NCI-H345 treated with DMSO at 0.1 percent for 48 hours (cell line): ENCODE measurements at regions not wholly inside any gene's neighbourhood (a gene's known extent, or its start where the extent isn't known, plus 50 kb on each side); places are given as distances from the start of the nearest gene placed in this dataset.
"Not testable (repeated sequence)": the region's sequence is repeated elsewhere in the genome, so short reads cannot be mapped to it uniquely, and the experiment has no call there.

Experiments
- DNase-seq: peaks from one replicate; lab custom pipeline; 2025; ENCODE audit not compliant: unreplicated experiment; lab: John Stamatoyannopoulos, UW

DNA sequence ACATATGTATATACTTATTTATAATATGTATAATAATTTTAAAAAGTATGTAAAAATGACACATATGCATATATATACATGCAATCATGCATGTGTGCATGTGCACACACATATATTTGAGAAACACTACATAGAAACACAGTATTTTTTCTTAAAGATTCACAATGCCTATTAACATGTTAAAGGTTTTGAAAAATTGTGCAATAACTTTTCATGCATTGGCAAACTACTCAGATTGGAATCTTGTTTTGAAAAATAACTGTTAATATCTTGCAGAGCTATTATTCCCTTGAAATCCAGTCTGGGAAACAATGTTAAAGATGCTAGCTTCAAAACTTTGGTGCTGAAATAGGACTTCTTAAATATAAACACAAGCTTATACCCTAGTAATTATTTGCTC, 256.2 kb upstream of the P2RY1 start:
- DNase-seq, result no peak

DNA sequence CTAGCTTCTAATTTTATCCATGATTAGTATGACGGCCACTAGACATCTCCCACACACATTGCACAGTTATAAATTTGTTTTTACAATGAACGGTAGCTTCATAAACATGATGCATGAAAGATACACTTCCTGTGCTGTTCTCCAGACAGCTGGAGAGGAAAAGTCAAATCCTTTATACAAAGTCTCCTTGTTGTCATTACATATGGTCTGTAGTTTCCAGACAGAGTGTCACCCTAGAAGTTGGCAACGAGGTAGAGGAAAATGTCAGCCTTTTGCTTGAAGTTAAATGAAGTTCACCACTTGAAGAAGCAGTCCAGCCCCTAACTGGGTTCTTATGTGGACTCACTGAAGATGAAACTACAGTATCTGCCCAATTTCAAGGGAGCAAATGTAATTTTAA, 253.0 kb upstream of the P2RY1 start:
- DNase-seq, result no peak

DNA sequence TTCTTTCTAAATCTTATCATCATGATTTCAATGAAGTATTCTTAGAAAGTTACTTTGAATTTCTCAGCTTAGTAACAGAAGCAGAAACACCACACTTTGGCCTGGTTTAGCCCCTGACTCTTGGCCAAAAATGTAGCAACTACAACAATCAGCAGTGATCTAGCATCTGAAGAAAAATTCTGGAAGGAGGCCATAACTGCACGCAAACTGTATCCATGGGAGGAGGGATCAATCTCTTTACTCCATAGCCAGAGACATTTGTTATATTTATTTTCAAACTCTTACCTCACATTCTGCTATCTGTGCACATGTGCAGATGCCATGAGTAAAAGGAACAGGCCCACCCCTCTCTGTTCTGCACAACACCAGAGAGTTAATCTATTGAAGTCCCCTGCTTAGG, 251.0 kb upstream of the P2RY1 start:
- no peak for DNase-seq

DNA sequence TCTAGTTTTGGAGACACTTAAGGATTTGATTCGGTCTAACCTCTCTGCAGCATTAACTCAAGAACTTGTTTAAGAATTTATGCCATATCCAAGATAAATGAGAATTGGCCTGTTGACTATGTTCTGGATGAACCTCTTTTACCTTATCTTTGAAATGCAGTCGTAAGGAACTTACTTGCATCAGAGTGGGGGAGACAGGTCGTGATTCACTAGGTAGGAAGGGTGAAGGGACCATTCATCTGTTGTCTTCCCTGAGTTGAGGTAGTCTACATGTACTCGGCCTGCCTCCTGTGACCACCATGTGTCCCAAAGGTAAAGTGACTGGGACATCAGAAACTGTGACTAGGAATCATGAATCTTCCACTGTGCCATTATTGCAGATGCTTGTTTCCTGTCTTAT, 248.0 kb upstream of the P2RY1 start:
- DNase-seq, result no peak

DNA sequence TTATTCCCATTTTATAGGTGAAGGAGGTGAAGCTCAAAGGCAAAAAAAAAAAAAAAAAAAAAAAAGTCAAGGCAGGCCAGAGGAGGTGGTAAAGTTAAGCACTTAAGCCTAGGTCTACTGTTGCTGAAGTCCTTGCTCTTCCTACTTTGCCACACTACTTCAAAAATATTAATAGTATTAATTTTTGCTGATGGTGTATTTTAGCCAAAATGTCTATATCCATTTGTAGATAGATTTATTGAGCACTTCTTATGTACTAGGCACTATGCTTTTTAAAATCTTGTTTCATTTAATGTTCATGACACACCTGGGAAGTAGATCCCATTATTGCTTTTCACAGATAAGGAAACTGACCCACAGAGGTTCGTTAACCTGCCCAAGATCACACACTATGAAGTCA, 247.1 kb upstream of the P2RY1 start:
- DNase-seq, result no peak

DNA sequence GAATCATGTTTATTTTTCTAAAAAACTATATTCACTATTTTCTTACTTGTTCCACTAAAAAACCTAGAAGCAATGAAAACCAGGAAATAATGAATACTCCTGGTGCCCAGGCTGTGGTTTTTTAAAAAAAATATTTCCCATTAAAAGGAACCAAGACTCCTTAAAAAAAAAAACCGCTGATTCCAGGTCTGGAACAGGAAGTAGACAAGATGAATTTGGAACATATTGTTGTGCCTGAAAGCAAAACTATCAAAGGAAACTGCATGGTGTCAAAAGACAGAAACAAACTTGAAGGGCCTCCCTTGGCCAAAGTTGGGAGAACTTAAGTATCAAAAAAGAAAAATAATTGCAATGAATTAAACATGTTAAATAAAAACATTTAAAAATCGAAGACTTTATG, 245.3 kb upstream of the P2RY1 start:
- DNase-seq, result no peak

DNA sequence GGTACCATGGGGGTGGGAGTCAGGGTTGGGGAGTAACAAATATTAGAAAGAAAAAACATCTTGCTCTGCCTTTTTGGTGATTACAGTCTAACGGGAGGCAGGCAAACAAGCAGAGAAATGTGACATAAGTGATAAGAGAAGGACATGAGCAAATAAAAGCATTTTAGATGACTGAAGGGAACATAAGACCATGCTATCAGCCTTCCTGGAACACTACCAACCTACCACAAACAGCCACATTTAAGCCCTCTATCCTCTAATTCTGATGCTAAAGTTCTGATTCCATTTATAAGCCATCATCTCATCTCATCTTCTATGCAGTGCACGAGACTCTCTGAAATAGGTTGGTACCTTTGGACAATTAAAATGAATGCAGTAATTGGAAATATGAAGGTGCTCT, 243.4 kb upstream of the P2RY1 start:
- no peak for DNase-seq

DNA sequence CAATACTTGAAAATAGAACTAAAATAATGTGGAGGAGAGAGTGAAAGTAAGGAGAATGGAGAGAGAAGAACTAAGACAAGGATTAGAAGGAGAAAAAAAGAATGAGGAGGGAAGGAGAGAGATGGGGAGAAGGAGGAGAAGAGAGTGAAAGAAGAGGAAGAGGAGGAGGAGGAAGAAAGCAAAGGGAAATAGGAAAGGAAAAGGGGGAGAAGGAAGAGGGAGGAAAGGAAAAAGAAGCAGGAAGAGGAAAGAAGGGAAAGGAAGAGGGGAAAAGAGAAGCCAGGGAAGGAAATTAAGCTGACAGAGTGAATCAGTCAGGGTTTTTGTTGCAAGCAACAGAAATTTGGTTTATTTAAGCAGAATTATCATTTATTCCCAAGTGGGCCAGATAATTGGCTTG, 241.7 kb upstream of the P2RY1 start:
- DNase-seq, result no peak

DNA sequence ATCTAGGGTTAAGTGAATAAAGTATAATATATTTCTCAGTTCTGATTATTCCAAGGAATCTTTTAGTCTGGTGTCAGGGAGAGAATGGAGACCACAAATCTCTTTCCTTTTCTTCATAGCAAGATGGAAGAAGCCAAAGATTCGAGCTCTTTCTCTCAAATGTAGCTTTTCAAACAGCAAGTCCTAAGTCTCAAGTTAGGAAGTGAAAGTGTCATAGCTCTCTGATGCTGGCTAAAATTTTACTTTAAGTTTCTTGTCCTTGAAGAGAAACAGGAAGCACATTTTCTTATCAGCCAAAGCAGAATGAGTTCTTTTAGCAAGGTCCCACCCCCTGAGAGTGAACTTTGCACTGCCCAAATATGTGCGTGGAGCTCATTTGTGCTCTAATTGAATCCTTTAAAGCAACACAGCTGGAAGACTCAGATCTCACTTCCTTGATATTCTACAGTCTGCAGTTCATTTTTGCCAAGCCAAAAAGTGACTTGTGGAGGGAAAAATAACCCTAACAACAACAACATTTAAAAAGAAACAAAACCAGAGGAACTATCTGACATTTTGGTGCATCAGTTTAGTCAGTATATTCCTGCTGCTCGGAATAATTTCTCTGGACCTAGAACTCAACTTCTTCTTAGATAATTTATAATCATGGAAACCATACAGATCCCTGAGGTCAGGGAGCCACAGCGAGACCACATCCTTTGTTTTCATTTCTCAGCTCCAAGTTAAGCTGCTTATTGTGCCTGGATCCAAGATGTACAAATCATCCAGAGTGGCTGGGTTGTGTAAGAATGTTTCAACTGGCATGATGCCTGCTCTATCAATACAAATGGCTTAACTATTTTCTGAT, 238.7 kb upstream of the P2RY1 start:
- DNase-seq, result no peak

DNA sequence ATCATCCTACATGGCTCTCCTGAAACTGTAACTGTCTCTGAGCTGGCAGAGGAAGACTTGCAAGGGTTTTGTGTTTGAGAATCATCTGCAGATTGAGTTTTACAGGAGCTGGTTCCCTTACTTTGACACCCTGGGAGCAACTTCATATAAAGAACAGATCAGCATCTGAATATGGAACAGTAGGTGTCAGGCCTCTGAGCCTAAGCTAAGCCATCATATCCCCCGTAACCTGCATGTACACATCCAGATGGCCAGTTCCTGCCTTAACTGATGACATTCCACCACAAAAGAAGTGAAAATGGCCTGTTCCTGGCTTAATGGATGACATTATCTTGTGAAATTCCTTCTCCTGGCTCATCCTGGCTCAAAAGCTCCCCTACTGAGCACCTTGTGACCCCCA, 238.1 kb upstream of the P2RY1 start:
- not testable (repeated sequence) for DNase-seq

DNA sequence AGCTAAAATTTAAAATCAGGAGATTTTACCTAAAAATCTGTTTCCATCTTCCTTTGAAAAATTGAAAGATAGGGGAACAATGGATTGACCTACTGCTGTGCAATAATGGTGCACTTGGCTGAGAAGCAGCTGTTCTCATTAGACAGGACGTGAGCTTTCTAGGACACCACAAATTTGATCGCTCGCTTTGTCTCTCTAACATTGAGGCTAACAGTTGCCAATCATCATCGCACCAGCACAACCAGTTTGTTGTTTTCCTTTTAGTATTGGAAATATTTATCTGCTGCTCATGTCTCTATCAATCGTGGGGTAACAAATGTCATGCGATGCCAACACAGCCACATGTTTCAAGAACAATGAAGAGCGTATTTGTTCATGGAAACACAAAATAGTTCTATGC, 228.8 kb upstream of the P2RY1 start:
- no peak for DNase-seq

DNA sequence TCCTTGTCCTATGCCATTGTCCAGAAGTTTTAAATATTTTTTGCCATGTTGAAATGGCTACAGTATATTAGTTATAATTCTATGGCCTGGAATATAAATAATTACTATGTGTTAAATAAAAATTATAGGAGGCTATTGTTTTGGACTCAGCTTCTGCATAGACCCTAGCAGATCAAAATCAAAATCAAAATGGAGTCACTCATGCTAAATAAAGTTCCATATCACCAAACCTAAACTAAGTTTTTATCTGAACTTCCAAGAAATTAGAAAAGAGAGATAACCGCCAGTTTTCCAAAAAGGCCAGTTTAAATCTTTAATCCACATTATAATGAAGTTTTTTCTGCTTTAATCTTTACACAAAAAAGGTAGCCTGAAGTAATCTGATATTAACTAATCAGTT, 227.8 kb upstream of the P2RY1 start:
- DNase-seq, result no peak

DNA sequence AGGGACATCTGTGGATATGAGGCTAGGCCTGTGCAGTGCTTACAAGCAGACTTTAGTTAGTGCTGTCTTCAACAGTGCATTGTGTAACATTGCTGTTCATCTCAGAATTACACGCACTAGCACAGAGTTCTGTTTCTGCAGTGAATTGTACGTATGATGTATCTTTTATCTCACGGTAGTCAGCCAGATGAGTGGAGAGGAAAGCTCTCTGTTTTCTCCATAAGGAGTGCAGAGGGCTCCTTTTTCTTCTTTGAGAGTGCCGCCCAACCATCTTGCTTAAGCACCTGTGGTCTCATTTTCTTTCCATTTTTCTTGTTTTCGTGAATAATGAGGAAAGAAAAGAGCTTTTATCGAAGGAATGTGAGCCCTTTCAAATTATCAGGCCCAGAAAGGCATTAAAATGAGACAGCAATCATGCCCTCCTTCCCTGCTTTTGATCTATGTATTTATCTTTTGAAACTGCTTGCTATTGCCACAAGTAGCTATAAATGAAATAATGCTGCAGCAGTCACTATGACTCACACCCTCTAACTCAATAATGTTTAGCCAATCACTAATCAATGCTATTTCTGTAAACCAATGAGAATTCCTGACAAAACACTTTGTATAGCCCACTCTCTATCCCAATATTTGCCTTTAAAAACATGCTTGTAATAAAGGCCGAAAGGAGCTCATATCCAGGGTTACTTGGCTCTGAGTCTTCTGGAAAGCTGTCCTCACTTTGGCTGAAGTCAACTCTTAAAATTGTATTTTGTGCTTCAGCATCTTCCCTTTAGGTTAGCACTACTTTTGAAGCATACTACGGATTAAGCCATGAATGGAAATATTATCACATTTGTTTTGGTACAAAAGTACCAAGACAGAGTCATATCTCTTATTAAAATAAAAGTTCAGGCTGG, 226.0 kb upstream of the P2RY1 start:
- DNase-seq, result no peak

DNA sequence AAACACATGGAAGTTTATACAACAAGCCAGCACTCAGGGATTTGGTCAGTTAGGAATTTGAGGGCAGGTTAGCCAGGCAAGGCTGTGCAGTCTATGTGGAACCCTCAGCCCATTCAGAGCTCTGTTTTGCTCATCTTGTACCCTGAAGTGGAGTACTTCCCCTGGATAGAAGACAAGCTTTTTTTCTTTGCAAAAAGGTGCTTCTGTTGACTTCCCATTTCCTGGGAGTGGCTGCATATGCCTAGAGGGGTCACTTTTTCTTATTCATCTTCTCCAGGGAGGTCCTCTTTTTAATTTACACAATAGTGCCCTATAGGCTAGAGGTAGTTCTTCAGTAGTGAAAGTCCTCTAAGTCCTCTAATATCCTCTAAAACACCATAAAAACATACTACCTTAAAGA, 225.0 kb upstream of the P2RY1 start:
- no peak for DNase-seq

DNA sequence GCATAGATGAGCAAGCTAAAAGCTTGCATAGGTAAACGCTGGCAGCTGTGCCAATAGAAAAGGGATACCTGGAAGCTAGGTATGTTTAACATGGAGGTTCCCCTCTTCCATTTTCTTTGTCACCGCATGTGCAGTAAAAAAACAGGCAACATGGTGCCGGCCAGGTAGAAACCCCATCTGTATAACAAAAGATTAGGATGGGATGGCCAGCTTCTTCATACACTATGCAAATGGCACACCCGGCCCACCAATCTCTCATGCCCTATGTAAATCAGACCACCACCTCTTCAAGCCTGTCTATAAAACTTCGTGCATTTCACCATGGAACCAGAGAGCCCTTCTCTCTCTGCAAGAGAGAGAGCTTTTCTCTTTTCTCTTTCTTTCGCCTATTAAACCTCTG, 224.3 kb upstream of the P2RY1 start:
- no peak for DNase-seq

DNA sequence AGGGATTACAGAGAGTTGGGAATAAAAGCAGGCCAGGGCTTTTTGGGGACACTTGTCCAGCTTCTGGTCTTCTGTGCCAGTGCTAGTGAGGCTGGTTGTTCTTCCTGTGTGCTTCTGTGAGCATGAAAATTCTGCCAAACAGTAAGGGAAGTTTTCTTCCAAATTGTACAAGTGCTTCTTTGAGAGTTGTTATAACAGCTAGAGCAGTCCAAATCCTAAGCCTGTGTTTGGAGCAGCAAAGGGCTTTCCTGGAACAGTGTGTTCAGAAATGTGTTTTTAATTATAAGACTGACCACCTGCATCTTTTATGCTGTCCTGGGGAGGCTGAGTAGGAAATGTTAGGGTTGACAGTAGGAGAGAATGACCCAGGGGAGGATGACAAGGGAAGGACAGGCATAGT, 223.0 kb upstream of the P2RY1 start:
- DNase-seq, result no peak

DNA sequence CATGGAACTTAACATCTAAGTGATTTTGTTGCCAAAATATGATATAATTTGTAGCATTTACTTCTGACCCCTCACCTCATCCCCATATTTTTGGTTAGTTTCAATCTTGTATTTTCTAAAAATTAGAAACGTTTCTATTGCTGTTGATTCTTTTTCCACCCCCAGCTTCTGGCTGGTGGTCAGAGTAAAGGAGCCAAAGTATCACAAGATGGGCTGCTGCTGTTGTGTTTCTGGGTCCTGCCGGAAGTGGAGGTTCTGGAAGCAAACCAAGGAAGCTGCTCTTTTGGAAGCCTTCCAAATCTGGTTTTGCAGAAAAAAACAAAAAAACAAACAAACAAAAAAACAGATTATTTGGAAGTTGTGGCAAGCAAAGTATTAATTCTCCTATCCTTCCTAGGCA, 221.1 kb upstream of the P2RY1 start:
- no peak for DNase-seq

DNA sequence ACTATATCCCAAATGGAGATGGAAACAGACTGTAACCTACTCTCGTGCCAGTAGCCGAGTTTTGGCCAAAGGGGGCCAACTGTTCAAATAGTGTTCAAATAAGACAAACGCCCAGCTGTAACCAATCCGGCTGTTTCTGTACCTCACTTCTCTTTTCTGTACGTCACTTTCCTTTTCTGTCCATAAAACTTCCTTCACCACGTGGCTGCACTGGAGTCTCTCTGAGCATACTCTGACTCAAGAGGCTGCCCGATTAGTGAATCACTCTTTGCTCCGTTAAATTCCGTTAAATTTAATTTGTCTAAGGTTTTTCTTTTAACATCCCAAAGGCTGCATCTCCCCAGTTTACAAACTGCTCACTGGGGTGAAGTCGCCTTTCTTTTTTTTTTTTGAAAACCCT, 219.2 kb upstream of the P2RY1 start:
- no peak for DNase-seq

DNA sequence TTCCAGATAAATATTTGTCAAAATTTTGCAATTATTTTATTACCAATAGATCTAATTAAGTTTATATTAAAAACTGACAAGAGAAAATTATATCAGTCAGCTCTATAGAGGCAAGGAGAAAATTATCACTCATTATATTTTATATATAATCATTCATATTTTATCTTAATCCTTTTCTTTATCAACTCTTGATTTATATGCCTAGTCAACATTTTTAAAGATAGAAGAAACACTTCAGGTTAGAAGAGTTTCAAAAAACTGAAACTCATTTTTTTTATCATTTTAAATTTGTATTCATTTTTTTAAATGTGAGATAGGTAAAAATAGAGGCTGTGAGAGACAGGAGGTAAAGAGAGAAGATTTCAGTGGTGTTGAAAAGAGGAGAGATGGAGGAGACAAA, 217.3 kb upstream of the P2RY1 start:
- DNase-seq, result no peak

DNA sequence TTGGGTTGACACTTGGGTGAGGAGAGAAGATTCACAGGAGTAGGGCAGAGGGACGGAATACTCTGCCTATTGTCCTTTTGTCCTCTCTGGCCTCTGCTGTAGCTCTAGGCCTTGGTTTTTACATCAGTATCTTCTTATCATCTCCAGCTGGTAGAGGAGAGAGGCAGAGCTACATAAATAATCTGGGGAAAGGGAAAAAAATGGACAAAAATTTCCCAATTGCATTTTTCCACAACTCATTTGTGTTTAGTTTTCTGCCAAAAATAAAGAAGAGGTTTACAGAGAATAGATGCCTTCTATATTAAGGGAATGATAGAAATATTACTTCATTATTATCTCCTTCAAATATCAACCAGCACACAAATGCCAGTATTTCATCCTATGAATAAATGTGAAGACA, 216.4 kb upstream of the P2RY1 start:
- no peak for DNase-seq

DNA sequence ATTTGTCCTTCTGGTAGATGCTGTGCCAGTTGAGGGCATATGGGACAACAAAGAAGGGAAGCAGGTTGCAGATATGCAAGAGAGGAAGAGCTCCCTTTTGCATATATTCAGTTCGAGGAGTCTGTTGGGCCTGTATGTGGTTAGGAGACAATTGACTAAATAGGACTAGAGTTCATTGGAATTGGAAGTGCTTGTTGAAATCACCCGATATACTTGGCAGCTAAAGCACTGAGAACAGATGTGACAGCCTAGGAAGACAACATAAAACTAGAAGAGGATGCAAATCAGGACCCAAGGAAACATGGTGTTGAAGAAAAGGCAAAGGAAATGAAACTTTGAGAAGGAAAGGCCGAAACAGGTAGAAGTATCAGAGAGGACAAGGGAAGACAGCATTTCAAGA, 215.2 kb upstream of the P2RY1 start:
- no peak for DNase-seq

DNA sequence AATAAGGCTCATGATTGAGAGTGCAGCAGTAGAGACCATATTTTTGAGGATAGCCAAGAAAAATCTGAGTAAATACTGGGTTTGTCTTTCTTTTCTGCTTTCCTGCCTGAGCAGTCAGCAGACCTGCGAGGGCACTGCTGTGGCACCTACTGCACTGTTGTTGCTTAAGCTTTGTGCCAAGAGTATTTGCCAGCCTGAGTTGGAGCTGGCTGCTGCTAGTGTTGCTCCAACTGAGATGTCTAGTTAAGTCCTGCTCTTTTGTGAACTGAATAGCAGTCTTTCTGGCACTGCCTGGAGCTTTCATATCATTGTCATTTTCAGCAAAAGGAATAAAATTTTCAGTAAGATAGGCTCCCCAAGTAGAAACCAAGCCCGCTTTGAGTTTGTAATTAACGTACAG, 214.5 kb upstream of the P2RY1 start:
- no peak for DNase-seq
